ENCODE measurements at regions not wholly inside any gene's neighbourhood (a gene's known extent, or its start where the extent isn't known, plus 50 kb on each side); places are given as distances from the start of the nearest gene placed in this dataset.

DNA sequence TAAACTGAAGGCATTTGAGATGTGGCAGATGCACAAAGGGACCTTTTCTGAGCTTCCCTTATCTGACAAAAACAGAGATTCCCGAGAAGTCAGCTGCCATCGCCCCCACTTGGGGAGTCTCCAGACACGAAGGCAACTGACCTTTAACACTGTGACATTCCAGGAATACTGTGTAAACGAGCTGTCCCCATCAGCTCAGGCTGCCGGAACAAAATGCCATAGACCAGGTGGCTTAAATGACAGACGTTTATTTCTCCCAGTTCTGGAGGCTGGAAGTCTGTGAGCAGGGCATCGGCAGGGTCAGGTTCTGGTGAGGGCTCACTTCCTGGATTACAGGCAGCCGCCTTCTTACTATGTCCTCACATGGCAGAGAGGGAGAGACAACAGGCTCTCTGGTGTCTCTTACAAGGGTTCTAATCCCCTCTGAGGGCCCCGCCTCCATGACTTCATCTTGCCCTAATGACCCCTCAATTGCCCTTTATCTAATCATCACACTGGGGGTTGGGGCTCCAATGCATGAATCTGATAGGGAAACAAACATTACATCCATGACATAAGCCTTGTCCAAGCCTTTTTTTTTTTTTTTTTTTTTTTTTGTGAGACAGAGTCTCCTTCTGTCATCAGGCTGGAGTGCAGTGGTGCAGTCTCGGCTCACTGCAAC lies 178.5 kb upstream of the RPL38 start:
- no peak for DNase-seq

DNA sequence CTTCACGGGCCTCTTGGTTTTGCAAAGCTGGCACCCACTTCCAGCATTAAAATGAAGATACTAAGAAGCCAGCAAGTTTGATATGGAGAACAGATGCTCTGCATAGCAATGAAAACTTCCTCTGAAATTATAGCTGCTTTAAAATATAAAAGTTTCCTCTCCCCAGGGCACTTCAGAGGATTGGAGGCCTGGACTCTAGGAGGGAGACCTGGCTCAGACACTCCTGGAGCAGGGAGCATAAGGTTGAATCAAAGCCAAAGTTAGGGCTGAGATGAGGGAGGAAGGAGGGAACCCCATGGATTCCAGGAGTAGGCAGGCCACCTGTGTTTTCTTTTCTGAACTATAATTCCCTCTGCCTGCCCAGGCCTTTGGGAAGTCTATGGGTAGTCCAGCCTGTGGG lies 176.0 kb upstream of the RPL38 start:
- no peak for DNase-seq

- DNase-seq, result no peak
Observed at GRCh38 chr17:74028354-74029116, 174.9 kb upstream of the RPL38 start.

GRCh38 chr17:74031316-74032090 lies 172.0 kb upstream of the RPL38 start:
- DNase-seq, result no peak

GRCh38 chr17:74032222-74032621 lies 171.3 kb upstream of the RPL38 start:
- no peak for DNase-seq

DNA sequence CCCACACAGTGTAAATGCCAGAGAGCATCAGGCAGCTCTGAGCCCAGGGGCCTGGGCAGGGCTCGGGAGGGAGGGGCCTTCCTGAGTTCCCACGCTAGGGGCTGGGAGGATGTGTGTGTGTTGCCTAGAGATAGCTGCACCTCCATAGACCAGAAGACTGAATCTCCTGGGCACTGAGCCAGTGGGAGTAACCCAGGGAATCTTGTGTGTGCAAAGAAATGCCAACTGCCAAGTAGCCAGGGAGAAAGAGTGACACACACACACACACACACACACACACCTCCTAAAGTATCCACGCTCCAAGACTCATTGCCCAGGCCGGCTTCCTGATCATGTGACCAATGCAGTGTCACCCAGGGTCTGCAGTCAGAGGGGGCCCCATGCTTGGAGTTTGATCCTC lies 166.2 kb upstream of the RPL38 start:
- no peak for DNase-seq

DNA sequence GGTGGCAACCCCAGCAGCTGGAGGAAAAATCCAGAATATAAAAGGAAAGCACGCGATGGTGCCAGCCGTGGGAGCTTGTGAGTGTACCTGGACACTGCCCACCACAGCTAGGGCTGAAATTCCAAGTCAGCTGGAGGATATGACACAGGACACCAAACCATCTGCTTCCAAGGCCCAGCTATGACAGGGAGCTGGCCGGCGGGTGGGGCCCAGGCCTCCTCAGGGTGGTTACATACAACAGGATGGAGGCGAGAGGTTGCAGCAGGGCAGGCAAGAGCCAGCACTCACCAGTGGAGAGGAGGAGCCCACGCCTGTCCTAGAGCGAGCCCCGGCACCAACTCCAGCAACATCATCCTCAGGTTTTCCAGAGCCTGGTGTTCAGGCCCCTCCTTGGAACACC lies 163.2 kb upstream of the RPL38 start:
- DNase-seq, result no peak

DNA sequence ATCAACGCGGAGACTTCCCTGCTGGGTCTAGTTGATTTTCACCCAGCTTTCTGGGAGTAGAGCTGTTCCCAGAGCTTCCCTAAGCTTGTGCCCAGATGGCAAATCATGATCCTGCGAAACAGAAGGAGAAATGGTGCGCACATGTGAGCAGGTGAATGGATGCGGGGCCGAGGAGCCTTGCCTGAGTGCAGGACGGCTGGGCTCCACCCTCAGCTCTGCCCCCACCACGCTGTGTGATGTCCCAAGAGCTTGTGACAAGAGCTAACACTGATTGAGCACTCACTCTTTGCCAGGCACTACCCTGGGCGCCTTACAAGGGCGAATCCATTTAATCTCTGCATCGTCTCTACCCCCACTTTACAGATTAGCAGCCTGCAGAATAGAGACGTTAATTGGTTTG lies 162.7 kb upstream of the RPL38 start:
- no peak for DNase-seq

GRCh38 chr17:74041869-74042640 lies 161.4 kb upstream of the RPL38 start:
- DNase-seq, result no peak

DNA sequence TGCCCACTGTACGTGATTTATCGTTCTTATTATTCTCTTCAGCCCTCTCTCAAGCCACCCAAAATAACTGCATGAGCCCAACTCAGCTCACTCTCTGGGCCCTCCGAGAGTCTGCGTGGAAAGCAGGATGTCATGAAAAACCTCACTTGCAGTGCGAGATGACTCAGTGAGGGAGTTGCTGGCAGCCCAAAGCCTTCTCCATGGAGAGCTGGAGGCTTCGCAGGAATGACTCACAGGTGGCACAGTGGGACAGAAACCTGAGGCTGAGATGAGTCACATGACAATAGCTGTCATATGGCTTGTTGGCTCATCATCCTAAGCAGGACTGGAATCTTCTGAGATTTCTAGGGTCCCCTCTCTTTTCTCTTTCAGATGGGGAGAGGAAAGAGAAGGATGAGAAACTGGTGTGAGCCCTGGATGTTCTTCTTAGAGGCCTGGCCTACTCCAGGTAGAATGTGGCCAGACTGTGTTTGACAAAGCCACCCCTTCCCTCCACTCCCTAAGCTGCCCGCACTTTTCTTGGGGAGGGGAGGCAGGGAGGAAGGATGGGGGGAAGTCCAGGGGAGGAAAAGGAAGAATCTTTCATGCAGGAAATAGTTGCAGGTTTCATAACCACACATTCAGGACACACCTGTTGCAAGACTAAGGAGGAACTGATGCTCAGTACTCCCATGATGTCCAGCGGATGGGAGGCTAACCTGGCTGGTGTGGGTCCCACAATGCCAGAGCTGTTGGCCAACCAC lies 160.6 kb upstream of the RPL38 start:
- DNase-seq, result no peak

DNA sequence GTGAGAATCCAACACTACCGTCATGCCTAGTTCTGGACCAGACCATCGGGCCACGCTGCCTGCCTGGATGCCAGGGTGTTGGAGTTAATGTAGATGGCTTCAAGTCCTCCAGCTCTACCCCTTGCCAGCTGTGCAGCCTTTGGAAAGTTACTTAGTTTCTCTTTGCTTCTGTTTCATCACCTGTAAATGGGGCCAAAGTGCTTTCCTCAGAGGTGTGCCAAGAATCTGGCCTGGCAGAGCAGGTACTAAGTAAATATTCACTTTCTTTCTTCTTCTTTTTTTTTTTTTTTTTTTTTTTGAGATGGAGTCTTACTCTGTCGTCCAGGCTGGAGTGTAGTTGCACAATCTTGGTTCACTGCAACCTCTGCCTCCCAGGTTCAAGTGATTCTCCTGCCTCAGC lies 159.5 kb upstream of the RPL38 start:
- no peak for DNase-seq

DNA sequence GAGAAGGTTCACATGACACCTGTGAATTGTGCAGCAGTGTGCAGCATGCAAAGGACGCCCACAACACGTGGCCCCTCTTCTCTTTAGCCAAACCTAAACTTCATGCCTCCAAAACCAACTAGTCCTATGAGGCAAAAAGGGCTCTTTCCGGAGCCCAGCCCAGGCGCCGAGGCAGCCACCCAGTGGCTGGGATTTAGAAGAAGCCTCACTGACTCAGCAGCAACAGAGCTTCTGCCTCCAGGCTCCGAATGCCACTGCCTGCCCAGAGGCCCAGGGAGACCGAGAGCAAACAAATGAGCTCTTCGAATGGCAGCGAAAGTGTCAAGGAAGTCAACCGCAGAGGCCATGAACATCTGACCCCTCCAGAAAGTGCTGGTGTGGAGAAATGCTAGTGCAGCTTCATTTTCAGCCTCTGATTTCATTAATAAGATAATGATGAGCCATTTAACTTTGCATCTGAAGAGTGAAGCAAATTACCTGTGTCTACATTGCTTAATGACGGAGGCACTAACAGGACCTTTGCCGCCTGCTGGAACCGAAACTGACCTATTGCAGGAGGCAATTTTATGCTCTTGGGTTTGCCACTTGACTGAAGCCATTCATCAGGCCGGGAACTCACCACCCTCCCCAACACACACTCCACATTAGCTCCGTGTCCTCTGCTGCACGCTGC lies 157.7 kb upstream of the RPL38 start:
- no peak for DNase-seq

DNA sequence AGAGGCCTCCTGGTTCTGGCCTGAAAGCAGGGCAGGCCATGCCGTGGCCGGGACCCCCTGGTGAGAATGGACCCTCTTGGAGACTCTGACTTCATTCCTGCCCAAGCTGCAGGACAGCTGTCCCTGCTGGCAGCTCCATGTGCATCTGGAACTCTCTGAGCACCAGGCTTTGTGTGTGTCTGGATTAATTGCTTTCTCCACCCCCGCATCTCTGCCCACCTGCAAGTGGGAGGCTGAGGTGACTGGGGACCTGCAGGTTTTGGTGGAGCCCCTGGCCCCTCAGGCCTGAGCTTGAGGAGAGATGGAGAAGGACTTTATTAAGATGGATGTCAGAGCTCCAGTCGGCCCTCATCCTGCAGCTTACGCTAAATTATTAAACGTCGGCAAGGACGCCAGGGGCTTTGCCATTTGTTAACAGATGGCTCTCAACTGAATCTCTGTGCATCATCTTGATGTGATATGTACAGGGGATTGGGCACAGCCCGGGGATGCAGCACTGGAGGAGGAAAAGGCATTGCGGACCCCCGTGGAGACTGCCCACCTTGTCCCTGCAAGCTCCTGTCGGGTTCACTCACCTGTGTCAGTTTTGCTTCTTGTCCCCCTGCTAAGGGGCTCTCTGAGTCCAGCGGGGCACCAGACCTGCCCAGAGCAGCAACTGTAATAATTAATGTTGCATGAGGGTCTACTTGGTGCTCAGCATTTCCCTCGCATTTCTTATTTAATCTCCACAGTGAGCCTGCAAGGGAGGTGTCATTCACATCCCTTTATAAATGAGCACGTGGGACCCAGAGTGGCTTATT lies 154.1 kb upstream of the RPL38 start:
- DNase-seq, result no peak

DNA sequence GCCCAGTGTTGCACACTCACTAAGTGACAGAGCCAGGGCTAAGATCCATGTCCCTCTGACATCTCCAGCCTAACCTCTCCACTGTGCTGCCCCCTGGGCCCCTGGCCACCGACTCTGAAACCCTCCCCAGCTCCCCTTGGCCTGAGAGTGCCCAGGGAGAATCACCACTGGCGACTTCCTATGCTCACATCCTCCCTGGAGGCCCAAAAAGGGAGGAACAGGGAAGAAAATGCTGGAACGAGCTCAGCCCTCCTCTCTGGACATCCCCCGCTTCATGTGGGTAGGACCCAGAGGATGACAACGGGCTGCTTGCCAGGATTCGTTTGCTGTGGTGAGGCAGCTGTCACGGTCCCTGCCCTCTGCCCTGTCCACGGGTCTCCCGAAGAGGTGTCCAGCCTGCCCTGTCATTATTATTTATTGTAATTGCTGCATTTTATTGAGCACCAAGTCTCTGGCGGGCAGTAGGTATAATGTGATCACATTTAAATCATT lies 153.5 kb upstream of the RPL38 start:
- DNase-seq, result no peak

DNA sequence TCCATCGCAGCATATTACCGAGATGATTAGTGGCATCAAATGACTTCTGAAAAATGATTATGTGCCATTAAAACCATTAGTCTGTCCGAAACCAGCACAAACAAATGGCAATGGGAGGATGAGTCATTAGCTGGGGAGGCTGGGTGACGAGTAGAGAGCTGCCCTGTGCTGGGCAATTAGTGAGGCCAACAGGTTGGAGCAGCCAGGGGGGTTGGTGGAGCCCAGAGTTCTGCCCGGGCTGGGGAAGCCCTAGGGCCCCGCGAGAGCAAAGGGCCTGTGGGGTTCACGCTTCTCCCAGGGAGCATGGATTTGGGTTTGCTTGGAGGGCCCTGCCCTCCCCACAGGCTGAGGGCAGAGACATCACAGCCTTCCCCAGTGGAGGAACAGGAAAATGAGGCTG lies 152.1 kb upstream of the RPL38 start:
- DNase-seq, result no peak

- no peak for DNase-seq
Observed at GRCh38 chr17:74052993-74053711, 150.3 kb upstream of the RPL38 start.

GRCh38 chr17:74053712-74054078 lies 149.8 kb upstream of the RPL38 start:
- DNase-seq, result no peak

DNA sequence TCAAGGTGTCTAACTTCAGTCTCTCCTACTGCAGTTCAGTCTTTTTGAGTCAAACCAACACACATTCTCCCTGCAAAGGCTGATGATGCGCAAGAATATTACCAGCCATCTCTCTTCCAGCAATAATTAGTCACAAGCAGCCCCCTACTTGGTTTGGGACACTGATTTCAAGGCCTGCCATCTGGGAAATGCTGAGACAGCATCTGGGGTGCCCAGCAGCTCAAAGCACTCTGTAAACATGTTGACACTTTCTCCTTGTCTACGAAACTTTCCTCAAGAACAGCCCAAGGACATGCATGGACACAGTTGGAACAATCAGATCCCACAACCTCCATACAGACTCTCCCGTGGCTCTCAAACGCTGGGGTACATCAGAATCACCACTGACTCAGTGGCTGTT lies 149.2 kb upstream of the RPL38 start:
- no peak for DNase-seq

DNA sequence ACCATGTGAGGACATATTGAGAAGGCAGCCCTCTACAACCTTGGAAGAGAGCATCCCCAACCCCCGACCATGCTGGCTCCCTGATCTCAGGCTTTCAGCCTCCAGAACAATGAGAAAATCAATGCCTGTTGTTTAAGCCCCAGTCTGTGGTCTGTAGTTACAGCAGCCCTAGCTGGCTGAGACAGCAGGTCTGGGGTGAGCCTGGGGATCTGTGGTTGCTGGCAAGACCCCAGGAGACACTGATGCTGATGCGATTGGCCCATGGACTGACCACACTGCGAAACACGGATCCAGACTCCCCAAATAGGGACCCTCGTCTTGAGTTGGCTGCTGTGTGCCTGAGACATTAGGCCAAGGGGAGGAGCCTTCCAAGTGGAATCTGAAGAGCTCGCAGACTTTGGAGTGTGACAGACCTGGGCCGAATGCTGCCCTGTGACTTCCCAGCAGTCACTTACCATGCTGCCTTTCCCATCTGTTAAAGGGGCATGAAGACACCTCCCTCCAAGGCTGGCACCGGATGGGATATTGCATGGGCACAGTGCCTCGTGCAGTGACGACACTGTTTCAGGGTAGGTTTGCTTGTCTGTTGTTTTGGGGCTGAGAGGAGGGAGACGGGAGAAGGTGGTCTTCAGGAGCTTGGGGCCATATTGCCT lies 147.8 kb upstream of the RPL38 start:
- DNase-seq, result no peak

All from AML-193 (cell line).